ENCODE measurements at regions not wholly inside any gene's neighbourhood (a gene's known extent, or its start where the extent isn't known, plus 50 kb on each side); places are given as distances from the start of the nearest gene placed in this dataset.

DNA sequence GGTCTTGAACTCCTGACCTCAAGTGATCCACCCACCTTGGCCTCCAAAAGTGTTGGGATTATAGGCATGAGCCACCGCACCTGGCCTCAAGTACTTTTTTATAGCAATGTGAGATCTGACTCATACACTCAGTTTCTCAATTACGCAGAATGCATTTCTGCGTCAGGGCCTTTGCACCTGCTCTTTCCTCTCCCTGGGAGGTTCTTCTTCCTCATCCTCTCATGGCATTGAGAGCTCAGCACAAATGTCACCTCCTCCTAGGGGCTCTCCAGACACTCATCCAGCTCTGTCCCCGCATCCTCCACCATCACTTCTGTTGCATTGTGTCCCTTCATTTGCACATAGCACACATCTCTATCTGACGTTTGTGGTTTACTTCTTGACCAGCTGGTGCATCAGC, 418.8 kb downstream of the PTPRU start:
- Histone ChIP-seq H3K27me3 (no peaks in the 10 kb centered on the region), H3K4me3 (no peak overlapping the region), H3K27ac (no peak overlapping the region), H3K36me3 (no peaks in the 10 kb centered on the region), H3K4me1 (no peaks in the 10 kb centered on the region), H3K9me3 (peaks cover 0 to 10% of the 10 kb centered on the region in 2 donors)
- intact Hi-C loops (cut with DNase I), result no loop called here
- TF ChIP-seq, protein P1, sequence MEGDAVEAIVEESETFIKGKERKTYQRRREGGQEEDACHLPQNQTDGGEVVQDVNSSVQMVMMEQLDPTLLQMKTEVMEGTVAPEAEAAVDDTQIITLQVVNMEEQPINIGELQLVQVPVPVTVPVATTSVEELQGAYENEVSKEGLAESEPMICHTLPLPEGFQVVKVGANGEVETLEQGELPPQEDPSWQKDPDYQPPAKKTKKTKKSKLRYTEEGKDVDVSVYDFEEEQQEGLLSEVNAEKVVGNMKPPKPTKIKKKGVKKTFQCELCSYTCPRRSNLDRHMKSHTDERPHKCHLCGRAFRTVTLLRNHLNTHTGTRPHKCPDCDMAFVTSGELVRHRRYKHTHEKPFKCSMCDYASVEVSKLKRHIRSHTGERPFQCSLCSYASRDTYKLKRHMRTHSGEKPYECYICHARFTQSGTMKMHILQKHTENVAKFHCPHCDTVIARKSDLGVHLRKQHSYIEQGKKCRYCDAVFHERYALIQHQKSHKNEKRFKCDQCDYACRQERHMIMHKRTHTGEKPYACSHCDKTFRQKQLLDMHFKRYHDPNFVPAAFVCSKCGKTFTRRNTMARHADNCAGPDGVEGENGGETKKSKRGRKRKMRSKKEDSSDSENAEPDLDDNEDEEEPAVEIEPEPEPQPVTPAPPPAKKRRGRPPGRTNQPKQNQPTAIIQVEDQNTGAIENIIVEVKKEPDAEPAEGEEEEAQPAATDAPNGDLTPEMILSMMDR (IDR thresholded peaks at IDR 0.05), result no peak
- DNase-seq (ENCODE audit: low spot score in 2 of 2), result peak in 1 of 2 donors; percentile 4

DNA sequence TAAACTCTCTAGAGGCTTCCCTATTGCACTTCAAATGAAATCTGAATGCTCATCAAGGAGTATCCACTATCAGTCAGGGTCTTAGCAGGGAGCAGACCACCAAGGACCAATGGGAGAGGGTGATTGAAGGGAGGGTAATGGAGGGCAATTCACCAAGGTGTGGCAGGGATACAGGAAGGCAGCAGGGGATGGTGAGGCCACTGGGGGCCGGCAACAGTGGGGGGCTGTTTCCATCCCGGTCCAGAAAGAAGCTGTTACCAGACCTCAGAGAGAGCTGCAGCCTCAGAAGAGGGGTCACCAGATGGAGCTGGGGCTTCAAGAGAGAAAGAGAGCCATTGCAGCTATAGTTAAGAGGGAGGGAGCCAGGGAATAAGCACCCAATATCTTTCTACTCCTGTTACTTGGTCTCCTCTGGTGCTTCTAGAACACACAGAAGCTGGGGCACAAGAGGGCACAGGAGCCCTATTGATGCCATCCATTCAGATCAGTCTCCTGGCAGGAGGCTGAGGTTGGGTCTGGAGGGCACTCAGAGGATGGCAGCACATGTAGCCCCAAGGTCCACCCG, 417.6 kb downstream of the PTPRU start:
- intact Hi-C loops (cut with DNase I), result no loop called here
- no peaks in the 10 kb centered on the region for H3K9me3 ChIP-seq
- TF ChIP-seq, protein P1 (IDR thresholded peaks at IDR 0.05), result no peak
- DNase-seq (ENCODE audit: low spot score in 2 of 2), result no peak
- H3K27ac ChIP-seq, result no peak overlapping the region
- no peaks in the 10 kb centered on the region for H3K27me3 ChIP-seq
- no peaks in the 10 kb centered on the region for H3K4me1 ChIP-seq
- no peaks in the 10 kb centered on the region for H3K36me3 ChIP-seq
- H3K4me3 ChIP-seq, result no peak overlapping the region

DNA sequence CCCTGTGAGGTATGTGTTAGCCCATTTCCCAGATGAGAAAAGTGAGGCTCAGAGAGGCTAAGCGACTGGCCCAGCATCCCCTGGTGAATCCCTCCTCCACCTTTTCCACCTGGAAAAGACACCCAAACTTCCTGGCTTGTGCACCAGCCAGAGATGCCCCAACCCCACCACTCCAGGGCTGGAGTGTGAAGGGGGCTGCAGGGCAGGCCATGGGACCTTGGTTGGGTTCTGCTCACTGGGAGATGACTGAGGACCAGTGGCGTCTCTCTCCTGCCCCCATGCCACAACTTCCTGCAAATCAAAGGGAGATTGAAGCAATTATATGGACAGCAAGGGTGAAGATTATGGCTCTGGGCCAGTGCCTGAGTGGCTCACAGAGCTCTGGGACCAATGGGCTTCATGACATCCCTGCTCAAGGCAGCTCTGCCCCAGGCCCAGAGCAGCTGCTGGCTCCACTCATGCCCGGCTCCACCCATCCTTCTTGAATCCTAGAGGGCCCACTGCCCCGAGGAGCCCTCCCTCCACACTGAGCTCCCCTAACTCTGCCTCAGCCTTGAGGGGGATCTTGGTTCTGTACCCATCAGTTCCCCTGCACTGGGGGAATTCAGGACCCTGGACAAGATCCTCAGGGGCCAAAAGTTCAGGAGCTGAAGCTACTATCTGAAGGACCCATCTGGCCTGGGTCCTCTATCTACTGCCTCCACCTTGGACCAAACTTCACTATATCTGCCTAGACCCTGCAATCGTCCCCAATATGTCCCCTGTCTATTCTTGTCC, 416.9 kb downstream of the PTPRU start:
- H3K36me3 ChIP-seq, result no peaks in the 10 kb centered on the region
- no peaks in the 10 kb centered on the region for H3K27me3 ChIP-seq
- H3K4me1 ChIP-seq, result no peaks in the 10 kb centered on the region
- no peak overlapping the region for H3K27ac ChIP-seq
- peak in 1 of 2 donors; percentile 43 for DNase-seq (ENCODE audit: low spot score in 2 of 2)
- intact Hi-C loops (cut with DNase I), result no loop called here
- no peak overlapping the region for H3K4me3 ChIP-seq
- TF ChIP-seq, protein P1 (IDR thresholded peaks at IDR 0.05), result no peak
- no peaks in the 10 kb centered on the region for H3K9me3 ChIP-seq

DNA sequence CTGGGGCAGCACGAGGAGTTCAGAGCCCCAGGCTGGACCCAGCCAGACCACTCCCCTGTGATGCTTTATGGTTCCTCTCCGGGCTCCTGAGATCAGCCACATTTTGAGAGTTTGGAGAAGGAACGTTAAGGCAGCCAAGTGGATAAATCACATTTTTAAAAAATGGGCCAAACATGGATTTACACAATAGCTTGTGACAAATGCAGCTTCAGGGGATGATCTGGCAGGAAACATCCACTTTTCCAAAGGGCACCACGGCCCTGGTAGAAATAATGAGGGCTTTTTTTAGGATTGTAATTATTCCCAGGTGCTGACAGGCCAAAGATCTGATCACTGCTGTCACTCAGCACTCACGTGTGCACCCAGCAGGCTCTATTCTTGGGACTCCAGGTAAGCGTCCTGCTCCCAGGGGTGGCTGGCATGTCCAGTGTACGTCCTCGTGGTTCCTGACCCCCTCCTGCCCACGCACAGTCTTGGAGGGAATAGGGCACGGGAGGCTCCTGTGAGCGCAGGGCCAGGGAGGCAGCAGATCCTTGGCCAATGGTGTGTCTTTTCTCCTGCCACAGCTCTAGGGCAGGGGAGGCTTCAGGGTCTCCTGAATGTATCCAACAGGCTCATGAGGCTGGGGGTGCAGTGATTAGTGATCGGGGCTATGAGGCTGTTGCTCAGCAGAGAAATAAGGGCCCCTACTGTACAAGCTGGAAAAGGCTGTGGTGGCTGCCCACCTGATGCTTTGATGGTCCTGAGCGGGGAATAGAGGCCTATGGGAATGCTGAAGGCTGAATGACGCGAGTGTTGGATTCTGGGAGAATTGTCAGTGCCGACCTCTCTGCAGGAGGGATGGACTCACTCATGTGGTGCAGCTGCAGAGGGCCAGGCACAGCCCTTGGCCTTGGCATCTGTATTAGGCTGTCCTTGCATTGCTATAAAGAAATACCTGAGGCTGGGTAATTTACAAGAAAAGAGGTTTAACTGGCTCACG, 415.7 kb downstream of the PTPRU start:
- intact Hi-C loops (cut with DNase I), result no loop called here
- no peaks in the 10 kb centered on the region for H3K27me3 ChIP-seq
- TF ChIP-seq, protein P1 (IDR thresholded peaks at IDR 0.05), result no peak

DNA sequence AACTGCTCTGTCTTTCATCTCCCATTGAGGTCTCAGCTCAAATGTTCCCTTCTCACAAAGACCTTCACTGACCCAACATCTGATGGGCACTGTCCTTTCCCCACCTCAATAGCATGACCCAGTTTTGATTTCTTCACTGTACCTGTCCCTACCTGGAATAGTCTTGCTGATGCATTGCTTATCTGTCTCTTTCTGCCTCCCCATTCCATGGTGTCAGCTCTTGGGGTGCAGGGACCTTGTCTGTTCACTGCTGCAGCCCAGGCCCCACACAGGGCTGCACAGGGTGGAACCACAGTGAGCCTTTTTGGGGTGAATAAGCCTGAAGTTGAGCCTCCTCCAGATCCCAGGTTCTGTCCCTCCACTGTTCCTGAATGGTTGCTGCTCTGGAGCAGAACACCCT, 414.9 kb downstream of the PTPRU start:
- peak in 1 of 2 donors; percentile 25 for DNase-seq (ENCODE audit: low spot score in 2 of 2)
- Histone ChIP-seq H3K36me3 (no peaks in the 10 kb centered on the region), H3K27me3 (no peaks in the 10 kb centered on the region), H3K4me1 (no peaks in the 10 kb centered on the region), H3K4me3 (no peak overlapping the region), H3K27ac (no peak overlapping the region), H3K9me3 (no peaks in the 10 kb centered on the region)
- TF ChIP-seq, protein P1 (IDR thresholded peaks at IDR 0.05), result no peak
- intact Hi-C loops (cut with DNase I), result no loop called here

More for the DNA sequence above, 415.7 kb downstream of the PTPRU start:
- Histone ChIP-seq H3K4me1 (no peaks in the 10 kb centered on the region), H3K36me3 (no peaks in the 10 kb centered on the region), H3K27ac (no peak overlapping the region), H3K9me3 (no peaks in the 10 kb centered on the region), H3K4me3 (no peak overlapping the region)
- peak in 1 of 2 donors; percentile 16 for DNase-seq (ENCODE audit: low spot score in 2 of 2)
